H1 (cell line): ENCODE measurements at regions not wholly inside any gene's neighbourhood (a gene's known extent, or its start where the extent isn't known, plus 50 kb on each side); places are given as distances from the start of the nearest gene placed in this dataset.

Experiments used
- CBX8 ChIP-seq: fragments of 300-800, 300-1000 bp; sonication (generic); IDR thresholded peaks from 2 replicates; pipeline ENCODE4 v1.7.1; 2016; ENCODE audit warnings: low read depth, low read length, borderline replicate concordance
- CHD1 ChIP-seq: IDR thresholded peaks from 2 replicates; pipeline ENCODE4 v1.6.1; 2012; ENCODE audit warnings: low read depth, low read length, improper control_type of control experiment
- HDAC6 ChIP-seq: IDR thresholded peaks from one replicate; pipeline ENCODE4 v1.7.1; 2012; ENCODE audit warnings: low read depth, mild to moderate bottlenecking, inconsistent platforms, low read length, moderate library complexity
- MAFK ChIP-seq: IDR thresholded peaks from 2 replicates; pipeline ENCODE4 v1.6.1; 2012; ENCODE audit warnings: low read depth, mild to moderate bottlenecking, improper control_type of control experiment, low read length
- PHF8 ChIP-seq: fragments of 200-600 bp; sonication (generic); conservative IDR thresholded peaks from 2 replicates; pipeline ENCODE4 v1.7.1; 2012; ENCODE audit warnings: low read depth, mild to moderate bottlenecking, inconsistent platforms, low read length, moderate library complexity
- SP1 ChIP-seq: IDR thresholded peaks from 2 replicates; pipeline ENCODE4 v1.6.1; 2011; ENCODE audit warnings: low read depth, low read length
- SP4 ChIP-seq: IDR thresholded peaks from 2 replicates; pipeline ENCODE4 v1.6.1; 2012; ENCODE audit warnings: low read length, inconsistent platforms
- SRF ChIP-seq: IDR thresholded peaks from 2 replicates; pipeline ENCODE4 v1.6.1; 2011; ENCODE audit warnings: mild to moderate bottlenecking, low read depth, low read length, moderate library complexity
- TCF12 ChIP-seq: IDR thresholded peaks from 2 replicates; pipeline ENCODE4 v1.6.1; 2011; ENCODE audit warnings: low read depth, mild to moderate bottlenecking, low read length
- TEAD4 ChIP-seq: IDR thresholded peaks from 2 replicates; pipeline ENCODE4 v1.6.1; 2012; ENCODE audit warnings: low read depth, low read length, inconsistent platforms, mixed read lengths
- YY1 ChIP-seq: IDR thresholded peaks from 2 replicates; pipeline ENCODE4 v1.6.1; 2011; ENCODE audit warnings: low read depth, mild to moderate bottlenecking, low read length

DNA sequence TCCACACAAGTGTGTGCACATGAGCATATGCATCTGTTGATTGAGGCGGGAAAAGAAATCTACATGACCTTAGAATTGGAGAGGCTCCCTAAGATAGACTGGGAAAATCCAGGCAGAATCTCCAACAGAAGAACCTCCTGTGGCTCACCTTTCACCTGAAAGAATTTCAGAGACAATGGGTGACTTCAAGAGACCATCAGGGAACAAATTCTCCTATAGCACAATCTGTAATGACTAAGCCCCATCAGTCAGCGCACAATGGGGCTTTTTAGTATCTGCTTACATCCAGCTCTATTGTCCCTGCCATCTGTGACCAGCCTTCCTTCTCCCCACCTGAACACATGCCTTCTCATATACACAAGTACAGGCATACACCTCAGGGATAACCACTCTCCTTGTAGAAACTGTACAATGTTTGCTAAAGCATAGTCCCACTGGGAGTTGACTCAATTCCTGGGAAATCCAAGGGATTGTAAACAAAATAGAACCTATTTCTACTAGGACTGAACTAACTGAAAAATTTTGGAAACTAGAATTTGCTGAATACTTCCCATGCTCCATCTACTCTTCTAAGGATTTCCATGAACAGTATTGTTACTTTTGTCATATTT lies 150.8 kb upstream of the STXBP5 start (continued):
- TF ChIP-seq CBX8 (no peak), SP1 (peak; percentile 51), SRF (no peak), SP4 (no peak), YY1 (peak; percentile 67; the same call in 1 of the 2 replicates), MAFK (no peak), PHF8 (no peak), CHD1 (no peak), TEAD4 (peak; percentile 75), HDAC6 (no peak), TCF12 (peak; percentile 75)
